SK-N-SH (cell line): ENCODE measurements at regions not wholly inside any gene's neighbourhood (a gene's known extent, or its start where the extent isn't known, plus 50 kb on each side); places are given as distances from the start of the nearest gene placed in this dataset.
"Not testable (repeated sequence)": the region's sequence is repeated elsewhere in the genome, so short reads cannot be mapped to it uniquely, and the experiment has no call there.

Experiments
- EZH2phosphoT487 ChIP-seq: fragments of 200-600 bp; sonication (generic); IDR thresholded peaks from 2 replicates; pipeline ENCODE4 v1.6.1; 2017; ENCODE audit warnings: low read depth, mixed run types, mild to moderate bottlenecking, antibody characterized with exemption, moderate library complexity, borderline replicate concordance
- GATA2 ChIP-seq: sonication (generic); formaldehyde crosslinking; IDR thresholded peaks from 2 replicates; pipeline ENCODE4 v1.5.0; 2020; ENCODE audit warnings: mild to moderate bottlenecking, missing genetic modification reagents
- IRF3 ChIP-seq: fragments of 150-350 bp; IDR thresholded peaks from 2 replicates; pipeline ENCODE4 v1.6.1; 2016; ENCODE audit warnings: mild to moderate bottlenecking, low read depth, low read length
- JUND ChIP-seq: IDR thresholded peaks from 2 replicates; pipeline ENCODE4 v1.4.0; 2012
- NRF1 ChIP-seq: IDR thresholded peaks from 2 replicates; pipeline ENCODE4 v1.6.1; 2012; ENCODE audit warnings: low read depth, mild to moderate bottlenecking, low read length
- POLR2AphosphoS5 ChIP-seq: IDR thresholded peaks from 2 replicates; pipeline ENCODE4 v1.6.1; 2012; ENCODE audit warnings: low read depth, low read length
- RAD21 ChIP-seq: IDR thresholded peaks from 2 replicates; pipeline ENCODE4 v1.6.1; 2012; ENCODE audit warnings: mild to moderate bottlenecking, low read length
- TAF1 ChIP-seq: IDR thresholded peaks from 2 replicates; pipeline ENCODE4 v1.6.1; 2012; ENCODE audit warnings: low read depth, mild to moderate bottlenecking, low read length, moderate library complexity, borderline replicate concordance
- USF2 ChIP-seq: fragments of 150-350 bp; IDR thresholded peaks from 2 replicates; pipeline ENCODE4 v1.6.1; 2017; ENCODE audit warnings: antibody characterized with exemption, low read length, low read depth, borderline replicate concordance
- YY1 ChIP-seq: IDR thresholded peaks from 2 replicates; pipeline ENCODE4 v1.4.0; 2012; ENCODE audit warnings: low read depth, mild to moderate bottlenecking
- TF ChIP-seq, protein P1 (sequence below): fragments of 200-600 bp; sonication (generic); IDR thresholded peaks from 2 replicates; pipeline ENCODE4 v1.6.1; 2017; ENCODE audit warnings: antibody characterized with exemption, mild to moderate bottlenecking, moderate library complexity

- TF ChIP-seq, protein P1, sequence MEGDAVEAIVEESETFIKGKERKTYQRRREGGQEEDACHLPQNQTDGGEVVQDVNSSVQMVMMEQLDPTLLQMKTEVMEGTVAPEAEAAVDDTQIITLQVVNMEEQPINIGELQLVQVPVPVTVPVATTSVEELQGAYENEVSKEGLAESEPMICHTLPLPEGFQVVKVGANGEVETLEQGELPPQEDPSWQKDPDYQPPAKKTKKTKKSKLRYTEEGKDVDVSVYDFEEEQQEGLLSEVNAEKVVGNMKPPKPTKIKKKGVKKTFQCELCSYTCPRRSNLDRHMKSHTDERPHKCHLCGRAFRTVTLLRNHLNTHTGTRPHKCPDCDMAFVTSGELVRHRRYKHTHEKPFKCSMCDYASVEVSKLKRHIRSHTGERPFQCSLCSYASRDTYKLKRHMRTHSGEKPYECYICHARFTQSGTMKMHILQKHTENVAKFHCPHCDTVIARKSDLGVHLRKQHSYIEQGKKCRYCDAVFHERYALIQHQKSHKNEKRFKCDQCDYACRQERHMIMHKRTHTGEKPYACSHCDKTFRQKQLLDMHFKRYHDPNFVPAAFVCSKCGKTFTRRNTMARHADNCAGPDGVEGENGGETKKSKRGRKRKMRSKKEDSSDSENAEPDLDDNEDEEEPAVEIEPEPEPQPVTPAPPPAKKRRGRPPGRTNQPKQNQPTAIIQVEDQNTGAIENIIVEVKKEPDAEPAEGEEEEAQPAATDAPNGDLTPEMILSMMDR = not testable (repeated sequence)
- not testable (repeated sequence) for TF ChIP-seq NRF1, EZH2phosphoT487, USF2, GATA2, IRF3, RAD21, YY1, TAF1, POLR2AphosphoS5, JUND
Measured at GRCh38 chr9:79089851-79090250, 481.9 kb upstream of the TLE4 start.
